GM12878 (cell line): ENCODE measurements at regions not wholly inside any gene's neighbourhood (a gene's known extent, or its start where the extent isn't known, plus 50 kb on each side); places are given as distances from the start of the nearest gene placed in this dataset.

Source experiments
- CREB1 ChIP-seq: IDR thresholded peaks from 2 replicates; pipeline ENCODE4 v1.6.1; 2012; ENCODE audit warnings: low read depth, mild to moderate bottlenecking, inconsistent platforms
- CTCF ChIP-seq, 3 experiments: IDR thresholded peaks in 2 of 3; conservative IDR thresholded peaks in 1 of 3; 2 replicates each; pipeline ENCODE4 v1.5.1; 2011; ENCODE audit warnings: low read depth in 3 of 3, low read length in 3 of 3, mild to moderate bottlenecking in 3 of 3, control low read depth in 2 of 3, moderate library complexity in 2 of 3, inconsistent platforms in 1 of 3, mixed read lengths in 1 of 3; ENCODE audit not compliant: control insufficient read depth in 2 of 3, insufficient read depth in 1 of 3; ENCODE audit errors: extremely low read depth in 1 of 3
- EP300 ChIP-seq, 2 experiments: fragments of 150-350 bp in 1 of 2; IDR thresholded peaks; 2 replicates each; pipeline ENCODE4 v1.6.1; 2011 to 2012; ENCODE audit warnings: low read depth in 2 of 2, low read length in 2 of 2, borderline replicate concordance in 1 of 2, improper control_type of control experiment in 1 of 2, inconsistent platforms in 1 of 2; ENCODE audit not compliant: control insufficient read depth in 1 of 2
- FOXM1 ChIP-seq: IDR thresholded peaks from 2 replicates; pipeline ENCODE4 v1.6.1; 2012; ENCODE audit warnings: low read depth, mild to moderate bottlenecking, inconsistent platforms, low read length, moderate library complexity
- IRF5 ChIP-seq: fragments of 450-650 bp; IDR thresholded peaks from 2 replicates; pipeline ENCODE4 v1.6.1; 2017; ENCODE audit warnings: borderline replicate concordance
- NR2C2 ChIP-seq: IDR thresholded peaks from 2 replicates; pipeline ENCODE4 v1.6.1; 2011; ENCODE audit warnings: borderline replicate concordance, low read depth; ENCODE audit not compliant: control insufficient read depth, insufficient read length
- POLR2AphosphoS5 ChIP-seq: IDR thresholded peaks from 2 replicates; pipeline ENCODE4 v1.6.1; 2011; ENCODE audit warnings: mild to moderate bottlenecking, low read length, inconsistent platforms
- RAD21 ChIP-seq: IDR thresholded peaks from 2 replicates; pipeline ENCODE4 v1.6.1; 2011; ENCODE audit warnings: mild to moderate bottlenecking, low read depth, low read length, moderate library complexity; ENCODE audit not compliant: insufficient read depth
- TF ChIP-seq, protein P1 (sequence below): IDR thresholded peaks from 2 replicates; pipeline ENCODE4 v1.6.1; 2012; ENCODE audit warnings: low read depth, low read length, improper control_type of control experiment

DNA sequence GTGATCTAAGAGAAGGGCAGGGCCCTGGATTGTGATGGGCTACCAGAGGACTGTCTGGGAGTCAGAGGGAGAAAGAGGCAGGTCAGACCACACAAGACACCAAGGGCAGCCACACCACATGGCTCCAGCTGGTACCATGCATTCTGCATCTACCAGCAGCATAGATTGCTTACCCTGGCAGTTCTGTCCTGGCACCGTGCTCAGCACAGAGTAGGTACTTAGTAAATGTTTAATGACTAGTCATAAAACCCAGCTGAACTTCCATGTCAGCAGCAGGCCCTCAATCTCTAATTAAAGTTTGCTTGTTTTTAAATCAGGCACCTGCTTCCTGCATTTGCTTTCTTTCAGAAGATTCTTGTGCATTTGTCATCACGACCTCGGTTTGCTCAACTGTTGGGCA, 77.3 kb upstream of the ATP2B2 start:
- TF ChIP-seq CTCF (IDR thresholded peaks at IDR 0.05 in 2 of 3, conservative IDR thresholded peaks at IDR 0.05 in 1 of 3; ENCODE audit: control insufficient read depth in 2 of 3, extremely low read depth in 1 of 3, insufficient read depth in 1 of 3, low read depth in 3 of 3, low read length in 3 of 3) = no peak
- TF ChIP-seq RAD21 = no peak
- TF ChIP-seq, protein P1, sequence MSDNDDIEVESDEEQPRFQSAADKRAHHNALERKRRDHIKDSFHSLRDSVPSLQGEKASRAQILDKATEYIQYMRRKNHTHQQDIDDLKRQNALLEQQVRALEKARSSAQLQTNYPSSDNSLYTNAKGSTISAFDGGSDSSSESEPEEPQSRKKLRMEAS = no peak
- no peak for TF ChIP-seq NR2C2
- TF ChIP-seq IRF5 = no peak
- TF ChIP-seq EP300 (IDR thresholded peaks at IDR 0.05; ENCODE audit: borderline replicate concordance in 1 of 2, control insufficient read depth in 1 of 2, low read depth in 2 of 2, low read length in 2 of 2) = no peak
- no peak for TF ChIP-seq POLR2AphosphoS5
- TF ChIP-seq CREB1 = no peak
- TF ChIP-seq FOXM1 = no peak
